ENCODE measurements at regions not wholly inside any gene's neighbourhood (a gene's known extent, or its start where the extent isn't known, plus 50 kb on each side); places are given as distances from the start of the nearest gene placed in this dataset.

- TF ChIP-seq, protein P1, sequence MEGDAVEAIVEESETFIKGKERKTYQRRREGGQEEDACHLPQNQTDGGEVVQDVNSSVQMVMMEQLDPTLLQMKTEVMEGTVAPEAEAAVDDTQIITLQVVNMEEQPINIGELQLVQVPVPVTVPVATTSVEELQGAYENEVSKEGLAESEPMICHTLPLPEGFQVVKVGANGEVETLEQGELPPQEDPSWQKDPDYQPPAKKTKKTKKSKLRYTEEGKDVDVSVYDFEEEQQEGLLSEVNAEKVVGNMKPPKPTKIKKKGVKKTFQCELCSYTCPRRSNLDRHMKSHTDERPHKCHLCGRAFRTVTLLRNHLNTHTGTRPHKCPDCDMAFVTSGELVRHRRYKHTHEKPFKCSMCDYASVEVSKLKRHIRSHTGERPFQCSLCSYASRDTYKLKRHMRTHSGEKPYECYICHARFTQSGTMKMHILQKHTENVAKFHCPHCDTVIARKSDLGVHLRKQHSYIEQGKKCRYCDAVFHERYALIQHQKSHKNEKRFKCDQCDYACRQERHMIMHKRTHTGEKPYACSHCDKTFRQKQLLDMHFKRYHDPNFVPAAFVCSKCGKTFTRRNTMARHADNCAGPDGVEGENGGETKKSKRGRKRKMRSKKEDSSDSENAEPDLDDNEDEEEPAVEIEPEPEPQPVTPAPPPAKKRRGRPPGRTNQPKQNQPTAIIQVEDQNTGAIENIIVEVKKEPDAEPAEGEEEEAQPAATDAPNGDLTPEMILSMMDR (conservative IDR thresholded peaks at IDR 0.05; ENCODE audit: low read depth in 2 of 2), result no peak
- TF ChIP-seq REST (IDR thresholded peaks at IDR 0.05; ENCODE audit: unreplicated experiment) (no peak), EZH2phosphoT487 (IDR thresholded peaks at IDR 0.05; ENCODE audit: unreplicated experiment) (no peak), EZH2 (IDR thresholded peaks at IDR 0.05; ENCODE audit: low read depth, unreplicated experiment) (no peak), CREB1 (CRISPR knock-in tag; IDR thresholded peaks at IDR 0.05; ENCODE audit: low read depth) (no peak), POLR2AphosphoS5 (IDR thresholded peaks at IDR 0.05; ENCODE audit: low read depth) (no peak), ZNF462 (CRISPR knock-in tag; IDR thresholded peaks at IDR 0.05) (no peak)
Observed at GRCh38 chr2:206383669-206384068, 59.7 kb upstream of the ADAM23 start.

Data from GM23338 (cell line).